GM13977 (cell line): ENCODE measurements at regions not wholly inside any gene's neighbourhood (a gene's known extent, or its start where the extent isn't known, plus 50 kb on each side); places are given as distances from the start of the nearest gene placed in this dataset.
A peak's percentile ranks its signal among the peaks of the same experiment; 100 is the strongest.
"Not testable (repeated sequence)": the region's sequence is repeated elsewhere in the genome, so short reads cannot be mapped to it uniquely, and the experiment has no call there.

Experiments
- DNase-seq: peaks from one replicate; pipeline ENCODE4 v3.0.0; 2012; ENCODE audit warnings: low spot score
- in situ Hi-C: fragments of 300-500 bp; cut with MboI; formaldehyde crosslinking; loops from one replicate; pipeline ENCODE4 v1.12.0; 2022; ENCODE audit warnings: low sequenced_read_pairs, low pct_unique_long_range_greater_than_20kb, mixed read lengths, inconsistent platforms; ENCODE audit not compliant: unreplicated experiment
- TF ChIP-seq, protein P1 (sequence below): IDR thresholded peaks from 2 replicates; pipeline ENCODE4 v1.5.1; 2012; ENCODE audit warnings: mild to moderate bottlenecking, control low read depth; ENCODE audit not compliant: insufficient read depth; ENCODE audit errors: extremely low read depth, missing control alignments

DNA sequence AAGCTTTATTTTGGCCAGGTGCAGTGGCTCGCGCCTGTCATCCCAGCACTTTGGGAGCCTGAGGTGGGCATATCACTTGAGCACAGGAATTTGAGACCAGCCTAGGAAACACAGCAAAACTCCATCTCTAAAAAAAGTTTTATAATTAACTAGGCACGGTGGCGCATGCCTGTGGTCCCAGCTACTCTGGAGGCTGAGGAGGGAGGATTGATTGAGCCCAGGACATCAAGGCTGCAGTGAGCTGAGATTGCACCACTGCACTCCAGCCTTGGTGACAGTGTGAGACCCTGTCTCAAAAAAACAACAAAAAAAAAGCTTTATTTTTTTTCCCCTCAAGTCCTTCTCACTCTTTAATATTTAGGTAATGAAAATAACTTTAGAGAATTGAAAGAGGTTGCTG is 100.8 kb upstream of the CMC1 start:
- in situ Hi-C loops = no loop called here
- TF ChIP-seq, protein P1, sequence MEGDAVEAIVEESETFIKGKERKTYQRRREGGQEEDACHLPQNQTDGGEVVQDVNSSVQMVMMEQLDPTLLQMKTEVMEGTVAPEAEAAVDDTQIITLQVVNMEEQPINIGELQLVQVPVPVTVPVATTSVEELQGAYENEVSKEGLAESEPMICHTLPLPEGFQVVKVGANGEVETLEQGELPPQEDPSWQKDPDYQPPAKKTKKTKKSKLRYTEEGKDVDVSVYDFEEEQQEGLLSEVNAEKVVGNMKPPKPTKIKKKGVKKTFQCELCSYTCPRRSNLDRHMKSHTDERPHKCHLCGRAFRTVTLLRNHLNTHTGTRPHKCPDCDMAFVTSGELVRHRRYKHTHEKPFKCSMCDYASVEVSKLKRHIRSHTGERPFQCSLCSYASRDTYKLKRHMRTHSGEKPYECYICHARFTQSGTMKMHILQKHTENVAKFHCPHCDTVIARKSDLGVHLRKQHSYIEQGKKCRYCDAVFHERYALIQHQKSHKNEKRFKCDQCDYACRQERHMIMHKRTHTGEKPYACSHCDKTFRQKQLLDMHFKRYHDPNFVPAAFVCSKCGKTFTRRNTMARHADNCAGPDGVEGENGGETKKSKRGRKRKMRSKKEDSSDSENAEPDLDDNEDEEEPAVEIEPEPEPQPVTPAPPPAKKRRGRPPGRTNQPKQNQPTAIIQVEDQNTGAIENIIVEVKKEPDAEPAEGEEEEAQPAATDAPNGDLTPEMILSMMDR = no peak
- no peak for DNase-seq

DNA sequence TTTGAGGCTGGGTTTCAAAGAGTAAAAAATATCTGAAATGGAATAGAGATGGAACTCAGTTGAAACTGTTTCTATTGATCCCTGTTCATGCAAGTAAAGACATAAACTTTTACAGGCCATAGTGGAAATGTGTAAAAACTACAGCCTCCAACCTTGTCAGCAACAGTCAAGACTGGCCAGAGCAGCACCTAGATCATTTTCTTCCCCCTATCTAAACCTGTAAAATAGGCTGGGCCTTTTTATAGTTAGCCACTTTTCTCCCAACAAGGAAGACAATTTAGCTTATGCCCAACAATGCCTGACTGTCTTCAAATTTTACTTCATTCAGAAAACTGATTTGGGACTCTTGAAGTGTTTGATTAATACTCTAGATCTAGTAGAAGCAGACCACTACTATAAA is 91.5 kb upstream of the CMC1 start:
- TF ChIP-seq, protein P1 = no peak
- in situ Hi-C loops = no loop called here

DNA sequence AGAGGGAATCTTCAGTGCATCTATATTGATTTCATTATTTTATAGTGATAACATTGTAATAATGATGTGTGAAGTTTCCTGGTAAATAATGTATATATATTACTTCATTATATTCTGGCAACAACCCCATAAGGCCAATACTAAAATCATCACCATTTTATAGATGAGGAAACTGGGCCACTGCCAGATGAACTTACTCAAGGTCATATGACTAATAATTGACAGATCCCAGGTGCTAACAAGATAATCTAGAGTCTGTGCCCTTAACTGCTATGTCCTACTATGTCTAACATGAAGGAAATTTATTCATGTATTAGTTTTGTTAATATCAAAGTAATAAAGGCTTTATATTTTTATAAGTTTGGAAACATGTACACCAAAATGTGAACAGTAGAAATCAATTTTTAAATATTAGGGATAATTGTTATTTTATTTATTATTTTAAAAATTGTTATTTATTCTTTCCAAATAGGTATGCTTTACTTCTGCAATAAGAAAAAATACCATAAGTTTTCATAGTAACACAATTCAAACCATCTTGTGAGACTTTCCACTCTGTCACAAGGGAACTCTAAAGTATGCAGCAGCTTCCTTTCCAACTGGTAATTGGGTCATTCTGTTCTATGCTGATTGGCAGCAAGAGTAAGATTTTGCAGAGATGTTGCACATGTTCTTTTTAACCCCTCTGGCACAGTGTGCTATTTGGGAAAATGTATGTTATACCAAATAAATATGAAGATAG is 90.8 kb upstream of the CMC1 start:
- in situ Hi-C loops = no loop called here
- DNase-seq = no peak
- TF ChIP-seq, protein P1 = no peak

More for the DNA sequence above, 91.5 kb upstream of the CMC1 start:
- no peak for DNase-seq

DNA sequence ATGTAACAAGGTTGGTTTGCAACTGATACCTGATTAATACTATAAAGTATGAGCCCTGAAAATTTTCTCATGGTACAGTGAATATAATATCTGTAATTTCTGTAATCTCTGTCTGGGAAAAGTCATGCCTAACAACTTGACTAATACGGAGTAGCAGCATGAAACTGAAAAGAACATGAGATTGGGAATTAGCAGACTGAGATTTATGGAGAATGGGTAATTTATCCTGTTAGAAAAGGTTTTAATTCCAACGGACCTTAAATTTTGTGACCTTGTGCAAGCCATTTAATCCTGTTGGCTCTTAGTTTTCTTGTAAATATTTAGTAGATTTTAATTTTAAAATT is 90.2 kb upstream of the CMC1 start:
- no peak for DNase-seq
- TF ChIP-seq, protein P1 = no peak
- in situ Hi-C loops = no loop called here

DNA sequence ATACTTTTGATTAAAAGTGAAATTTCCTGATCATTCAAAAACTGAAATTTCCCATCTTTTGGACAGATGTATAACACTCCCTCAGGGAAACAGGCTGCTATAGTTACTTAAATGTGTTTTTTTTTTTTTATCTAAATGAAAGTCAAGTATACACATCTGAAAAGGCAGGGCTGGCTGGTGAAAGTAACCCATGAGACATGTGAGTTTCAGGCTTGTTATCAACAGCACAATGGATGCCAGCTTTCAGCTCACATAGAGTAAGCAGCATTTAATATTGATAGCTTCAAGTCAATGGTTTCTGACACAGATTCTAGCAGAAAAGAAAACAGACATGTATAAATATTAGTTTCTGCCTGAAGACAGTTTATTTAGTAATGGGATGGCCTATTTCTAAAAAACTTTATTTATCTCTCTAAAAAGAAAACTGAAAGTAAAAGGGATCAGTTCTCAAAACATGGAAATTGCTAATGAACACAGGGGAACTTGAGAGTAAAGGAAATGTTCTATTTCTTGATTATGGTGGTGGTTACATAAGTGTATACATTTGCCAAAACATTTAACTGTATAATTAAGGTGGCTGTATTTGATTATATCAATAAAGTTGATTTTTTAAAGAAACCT is 89.7 kb upstream of the CMC1 start:
- TF ChIP-seq, protein P1 = no peak
- DNase-seq = peak; percentile 15
- in situ Hi-C loops = no loop called here

DNA sequence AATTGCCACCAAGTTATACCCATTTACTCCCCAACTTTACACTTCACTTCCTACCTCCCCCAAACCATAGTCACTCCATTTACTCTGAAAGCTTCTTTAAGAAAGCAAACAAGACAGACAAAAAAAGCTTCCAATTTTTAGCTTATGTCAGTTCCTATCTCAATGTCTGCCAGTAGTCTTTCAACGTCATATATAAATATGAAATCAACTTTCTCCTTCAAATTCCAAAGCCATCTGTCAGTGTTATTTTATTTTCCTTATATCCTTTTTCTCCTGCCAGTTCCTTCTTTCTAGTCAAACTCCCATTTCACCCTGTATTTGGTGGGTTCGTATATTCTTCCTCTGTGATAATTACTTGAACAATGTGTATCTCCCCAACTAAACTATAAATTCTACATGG is 85.8 kb upstream of the CMC1 start:
- TF ChIP-seq, protein P1 = no peak
- no peak for DNase-seq
- in situ Hi-C loops = no loop called here

DNA sequence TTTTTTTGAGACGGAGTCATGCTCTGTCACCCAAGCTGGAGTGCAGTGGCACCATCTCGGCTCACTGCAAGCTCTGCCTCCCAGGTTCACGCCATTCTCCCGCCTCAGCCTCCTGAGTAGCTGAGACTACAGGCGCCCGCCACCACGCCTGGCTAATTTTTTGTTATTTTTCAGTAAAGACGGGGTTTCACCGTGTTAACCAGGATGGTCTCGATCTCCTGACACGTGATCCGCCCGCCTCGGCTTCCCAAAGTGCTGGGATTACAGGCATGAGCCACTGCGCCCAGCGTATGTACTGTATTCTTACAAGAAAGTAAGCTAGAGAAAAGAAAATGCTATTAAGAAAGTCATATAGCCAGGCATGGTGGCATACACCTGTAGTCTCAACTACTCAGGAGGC is 84.8 kb upstream of the CMC1 start:
- DNase-seq, in situ Hi-C loops: not testable (repeated sequence)
